ENCODE measurements at regions not wholly inside any gene's neighbourhood (a gene's known extent, or its start where the extent isn't known, plus 50 kb on each side); places are given as distances from the start of the nearest gene placed in this dataset.

- TF ChIP-seq, protein P1, sequence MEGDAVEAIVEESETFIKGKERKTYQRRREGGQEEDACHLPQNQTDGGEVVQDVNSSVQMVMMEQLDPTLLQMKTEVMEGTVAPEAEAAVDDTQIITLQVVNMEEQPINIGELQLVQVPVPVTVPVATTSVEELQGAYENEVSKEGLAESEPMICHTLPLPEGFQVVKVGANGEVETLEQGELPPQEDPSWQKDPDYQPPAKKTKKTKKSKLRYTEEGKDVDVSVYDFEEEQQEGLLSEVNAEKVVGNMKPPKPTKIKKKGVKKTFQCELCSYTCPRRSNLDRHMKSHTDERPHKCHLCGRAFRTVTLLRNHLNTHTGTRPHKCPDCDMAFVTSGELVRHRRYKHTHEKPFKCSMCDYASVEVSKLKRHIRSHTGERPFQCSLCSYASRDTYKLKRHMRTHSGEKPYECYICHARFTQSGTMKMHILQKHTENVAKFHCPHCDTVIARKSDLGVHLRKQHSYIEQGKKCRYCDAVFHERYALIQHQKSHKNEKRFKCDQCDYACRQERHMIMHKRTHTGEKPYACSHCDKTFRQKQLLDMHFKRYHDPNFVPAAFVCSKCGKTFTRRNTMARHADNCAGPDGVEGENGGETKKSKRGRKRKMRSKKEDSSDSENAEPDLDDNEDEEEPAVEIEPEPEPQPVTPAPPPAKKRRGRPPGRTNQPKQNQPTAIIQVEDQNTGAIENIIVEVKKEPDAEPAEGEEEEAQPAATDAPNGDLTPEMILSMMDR (conservative IDR thresholded peaks at IDR 0.05; ENCODE audit: low read depth in 2 of 2): no peak
- TF ChIP-seq POLR2AphosphoS5 (IDR thresholded peaks at IDR 0.05; ENCODE audit: low read depth) (no peak), EZH2 (IDR thresholded peaks at IDR 0.05; ENCODE audit: low read depth, unreplicated experiment) (no peak)
Measured at GRCh38 chr9:32867026-32867425, 83.7 kb downstream of the TMEM215 start.

Data from GM23338 (cell line).